GM18867 (cell line): ENCODE measurements at regions not wholly inside any gene's neighbourhood (a gene's known extent, or its start where the extent isn't known, plus 50 kb on each side); places are given as distances from the start of the nearest gene placed in this dataset.
A peak's percentile ranks its signal among the peaks of the same experiment; 100 is the strongest.
"Not testable (repeated sequence)": the region's sequence is repeated elsewhere in the genome, so short reads cannot be mapped to it uniquely, and the experiment has no call there.

Source experiments
- ATAC-seq: cut with Tn5 transposase; IDR thresholded peaks from one replicate; pipeline ENCODE4 v1.9.1; 2021; ENCODE audit warnings: mild to moderate bottlenecking, moderate library complexity; ENCODE audit not compliant: unreplicated experiment

DNA sequence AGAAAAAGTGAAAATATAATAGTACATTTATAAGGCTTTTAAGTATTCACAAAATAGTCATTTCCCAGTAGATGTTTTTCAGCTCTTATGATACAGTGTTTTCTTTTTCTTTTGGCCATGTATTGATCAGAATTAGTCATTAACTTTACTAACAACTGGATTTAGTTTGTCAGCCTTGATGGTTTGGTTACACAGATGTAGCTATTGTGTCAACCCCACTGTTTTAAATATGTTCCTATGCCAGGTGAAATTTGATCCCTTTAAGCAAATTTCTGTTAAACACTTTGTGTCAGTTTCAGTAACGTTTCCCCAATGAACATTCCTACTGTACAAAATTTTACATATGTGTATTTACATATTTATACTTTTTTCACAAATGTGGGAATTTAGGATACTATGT lies 261.5 kb upstream of the STARD13 start:
- ATAC-seq, result no peak

GRCh38 chr13:33548069-33548468 lies 262.5 kb upstream of the STARD13 start:
- no peak for ATAC-seq

DNA sequence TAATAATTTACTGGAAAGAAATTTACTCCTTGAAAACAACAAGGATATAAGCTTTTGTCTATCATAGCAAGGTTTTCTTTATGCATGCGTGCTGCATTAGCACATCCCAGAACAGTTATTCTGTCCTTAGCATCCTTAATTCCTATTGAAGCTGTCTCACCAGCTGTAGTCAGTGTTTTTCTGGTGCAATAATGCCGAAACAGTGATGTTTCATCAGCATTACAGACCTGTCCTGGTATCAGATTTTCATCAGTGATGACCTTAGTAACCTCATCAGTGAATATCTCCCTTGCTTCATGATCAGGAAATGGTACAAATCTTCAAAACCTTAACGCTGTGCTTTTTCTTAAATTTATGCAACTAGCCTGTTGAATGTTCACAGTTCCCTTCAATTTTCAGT lies 264.7 kb upstream of the STARD13 start:
- ATAC-seq, result no peak

- ATAC-seq, result no peak
These were observed 265.3 kb upstream of the STARD13 start for GRCh38 chr13:33550885-33551284.

- ATAC-seq, result peak; percentile 92
These were observed 262.8 kb upstream of the RFC3 start for GRCh38 chr13:33554919-33555791.

GRCh38 chr13:33556828-33557227 lies 261.1 kb upstream of the RFC3 start:
- ATAC-seq, result no peak

GRCh38 chr13:33560726-33561125 lies 257.2 kb upstream of the RFC3 start:
- no peak for ATAC-seq

GRCh38 chr13:33561627-33562026 lies 256.3 kb upstream of the RFC3 start:
- ATAC-seq, result no peak

DNA sequence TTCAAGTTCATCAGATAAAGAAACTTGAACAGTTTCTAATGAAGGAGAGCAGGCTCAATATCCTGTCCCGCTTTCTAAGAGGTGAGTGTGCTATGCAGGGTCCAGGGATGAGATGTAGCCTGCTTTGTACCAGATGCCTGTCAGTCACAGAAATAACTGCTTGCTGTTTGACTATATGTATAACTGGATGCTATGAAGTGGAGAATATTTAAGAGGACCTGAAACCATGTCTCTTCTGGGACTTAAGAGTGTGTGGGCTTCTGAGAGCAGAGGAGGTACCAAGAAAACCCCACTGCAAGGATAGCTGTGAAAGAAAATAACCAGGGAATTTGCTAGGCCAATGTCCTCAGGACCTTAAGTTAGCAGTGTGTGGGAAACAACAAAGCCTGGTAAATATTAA lies 246.3 kb upstream of the RFC3 start:
- ATAC-seq, result no peak

DNA sequence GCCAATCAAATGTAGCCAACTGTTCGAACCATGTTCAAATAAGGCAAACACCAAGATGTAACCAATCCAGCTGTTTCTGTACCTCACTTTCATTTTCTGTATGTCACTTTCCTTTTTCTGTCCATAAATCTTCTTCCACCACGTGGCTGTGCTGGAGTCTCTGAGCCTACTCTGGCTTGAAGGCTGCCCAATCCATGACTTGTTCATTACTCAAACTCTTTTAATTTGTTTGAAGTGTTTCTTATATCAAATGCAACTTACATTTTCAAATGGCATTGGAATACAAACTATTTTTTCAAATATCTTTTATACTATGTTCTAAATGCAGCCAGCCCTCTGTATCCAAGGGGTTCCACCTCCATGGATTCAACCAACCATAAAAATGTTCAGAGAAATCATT lies 245.6 kb upstream of the RFC3 start:
- ATAC-seq, result not testable (repeated sequence)

DNA sequence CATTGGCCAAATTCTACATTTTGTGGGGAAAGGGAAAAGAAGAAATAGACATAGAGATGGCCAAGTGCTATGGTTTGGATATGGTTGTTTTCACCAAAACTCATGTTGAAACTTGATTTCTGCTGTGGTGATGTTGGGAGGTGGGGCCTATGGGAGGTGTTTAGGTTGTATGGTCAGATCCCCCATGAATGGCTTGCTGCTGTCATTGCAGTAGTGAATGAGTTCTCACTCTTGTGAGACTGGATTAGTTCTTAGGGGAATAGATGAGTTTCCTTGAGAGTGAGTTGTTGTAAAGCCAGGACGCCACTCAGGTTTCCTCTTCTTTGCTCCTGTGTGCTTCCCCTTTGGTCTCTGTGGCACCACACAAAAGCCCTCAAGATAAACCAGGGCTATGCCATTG lies 242.6 kb upstream of the RFC3 start:
- no peak for ATAC-seq

GRCh38 chr13:33577007-33577406 lies 240.9 kb upstream of the RFC3 start:
- no peak for ATAC-seq

- no peak for ATAC-seq
These were observed 239.2 kb upstream of the RFC3 start for GRCh38 chr13:33578786-33579185.

DNA sequence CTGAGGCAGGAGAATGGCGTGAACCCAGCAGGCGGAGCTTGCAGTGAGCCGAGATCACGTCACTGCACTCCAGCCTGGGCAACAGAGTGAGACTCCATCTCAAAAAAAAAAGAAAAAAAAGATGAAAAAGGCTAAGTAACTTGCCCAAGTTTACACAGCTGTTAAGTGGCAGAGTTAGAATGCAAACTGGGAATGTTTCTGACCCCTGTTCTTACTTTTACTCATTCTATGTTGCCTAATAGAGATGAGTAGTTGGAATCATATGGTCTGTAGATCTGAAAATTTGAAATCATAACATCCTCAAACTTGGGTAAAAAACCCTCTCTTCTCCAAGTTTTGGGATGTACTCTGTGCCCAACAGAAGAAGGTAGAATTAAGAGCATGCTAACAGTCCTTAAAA lies 235.8 kb upstream of the RFC3 start:
- no peak for ATAC-seq

GRCh38 chr13:33583398-33583797 lies 234.6 kb upstream of the RFC3 start:
- ATAC-seq, result no peak

GRCh38 chr13:33590936-33591335 lies 227.0 kb upstream of the RFC3 start:
- ATAC-seq, result no peak

DNA sequence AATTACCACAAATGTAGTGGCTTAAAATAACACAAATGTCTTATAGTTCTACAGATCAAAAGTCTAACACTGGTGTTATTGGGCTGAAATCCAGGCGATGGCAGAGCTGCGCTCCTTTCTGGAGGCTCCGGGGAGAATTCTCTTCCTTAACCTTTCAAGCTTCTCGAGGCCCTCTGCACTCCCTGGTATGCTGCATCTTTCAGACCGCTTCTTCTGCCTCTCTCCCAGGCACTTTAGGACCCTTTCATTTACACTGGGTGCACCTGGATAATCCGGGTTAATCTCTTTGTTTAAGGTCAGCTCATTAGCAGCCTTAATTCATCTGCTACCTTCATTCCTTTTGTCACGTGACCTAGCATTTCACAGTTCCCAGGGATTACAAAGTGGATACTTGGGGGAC lies 211.3 kb upstream of the RFC3 start:
- no peak for ATAC-seq

DNA sequence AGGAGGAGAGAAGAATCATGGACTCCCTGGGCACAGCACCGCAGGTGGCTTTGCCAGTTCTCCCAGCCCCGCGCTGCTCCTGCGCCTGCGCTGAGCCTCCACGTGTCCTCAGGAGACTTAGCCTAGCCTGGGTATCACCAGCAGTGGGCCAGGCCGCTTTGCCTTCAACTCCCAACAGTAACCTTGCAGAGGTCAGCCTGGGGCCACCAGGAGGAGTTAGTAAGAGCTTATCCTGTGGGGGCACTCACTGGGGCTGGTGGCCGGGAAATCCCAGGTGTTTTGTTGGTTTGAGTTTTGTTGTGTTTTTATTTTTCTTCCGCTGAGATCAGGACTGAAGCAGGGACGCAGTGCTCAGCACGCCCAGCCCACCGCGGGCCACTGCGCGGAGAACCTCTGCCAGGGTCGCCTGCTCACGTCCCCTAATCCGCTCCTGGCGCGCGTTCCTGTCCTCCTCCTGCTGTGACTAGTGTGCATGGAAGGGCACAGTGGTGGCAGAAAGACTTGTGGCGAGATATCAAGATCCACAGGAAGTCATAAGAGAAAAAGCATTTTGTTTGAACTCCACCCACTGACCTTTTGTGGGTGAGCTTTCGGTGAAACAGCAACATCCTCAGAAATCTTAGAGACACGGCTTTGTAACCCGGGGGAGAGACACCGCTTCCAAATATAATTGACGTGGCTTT lies 207.4 kb upstream of the RFC3 start:
- ATAC-seq, result no peak

GRCh38 chr13:33611121-33611805 lies 206.7 kb upstream of the RFC3 start:
- no peak for ATAC-seq

DNA sequence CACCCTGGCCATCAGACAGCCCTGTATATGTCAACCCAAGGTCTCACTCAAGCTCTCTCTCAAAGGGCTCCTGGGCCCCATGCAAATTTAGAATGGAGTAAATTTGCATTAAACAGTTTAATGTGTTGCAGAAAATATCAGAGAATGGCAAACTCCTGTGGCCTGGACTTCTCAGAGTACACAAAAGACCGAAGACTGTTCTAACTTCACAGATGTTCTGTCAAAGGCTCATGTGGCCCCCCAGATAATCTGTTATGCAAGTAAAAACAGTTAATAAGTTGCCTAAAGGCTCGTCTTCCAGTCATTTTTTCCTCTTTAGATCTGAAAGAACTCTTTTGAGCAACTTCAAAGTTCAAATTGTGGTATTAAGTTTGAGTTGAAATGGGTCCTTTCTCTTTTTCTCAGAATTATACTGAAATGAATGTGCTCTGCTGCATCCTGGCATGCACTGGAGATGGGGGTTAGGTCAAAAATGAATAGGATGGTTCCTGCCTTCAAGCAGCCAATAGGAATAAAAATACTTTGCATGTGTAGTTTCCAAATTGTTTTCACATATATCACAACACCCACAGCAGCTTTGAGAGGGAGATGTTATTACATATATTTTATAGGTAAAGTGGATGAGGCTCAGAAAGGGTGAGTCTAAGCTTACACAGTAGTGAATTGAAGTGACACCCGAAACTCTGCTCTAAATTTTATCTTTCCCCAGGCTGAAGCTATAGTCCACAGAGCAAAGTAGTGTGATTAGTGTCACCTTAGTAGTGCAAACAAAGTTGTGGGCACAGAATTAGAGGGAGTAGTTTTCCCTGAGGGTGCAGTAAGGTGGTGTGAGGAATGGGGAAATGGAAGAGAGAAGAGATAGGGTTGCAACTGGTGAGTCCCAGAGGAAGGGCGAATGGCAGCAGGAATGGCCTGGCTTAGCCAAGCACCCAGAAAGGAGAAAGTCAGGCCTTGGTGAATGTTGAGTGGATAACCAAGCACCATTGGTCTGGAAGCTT lies 205.0 kb upstream of the RFC3 start:
- ATAC-seq, result peak; percentile 65

DNA sequence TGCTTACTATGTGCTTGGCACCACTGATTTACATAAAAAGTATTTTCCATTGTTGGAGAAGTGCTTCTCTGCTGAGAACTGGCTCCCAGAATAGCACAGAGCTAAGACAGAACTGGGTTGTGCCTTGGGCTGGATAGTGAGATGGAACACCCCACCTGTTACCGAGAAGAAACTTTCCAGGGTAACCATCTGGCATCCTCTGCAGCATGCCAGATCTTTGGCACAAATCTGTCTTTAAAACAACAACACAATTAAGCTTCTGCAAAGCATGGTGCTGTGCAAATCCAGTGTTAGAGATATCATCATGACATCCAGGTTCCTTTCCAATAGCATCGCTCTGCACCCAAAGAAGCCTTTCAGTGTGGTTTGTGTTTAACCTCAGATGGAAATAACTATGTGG lies 202.5 kb upstream of the RFC3 start:
- ATAC-seq, result no peak
